Neural cell (in vitro differentiated cells): ENCODE measurements at regions not wholly inside any gene's neighbourhood (a gene's known extent, or its start where the extent isn't known, plus 50 kb on each side); places are given as distances from the start of the nearest gene placed in this dataset.

Experiments used
- H2AFZ ChIP-seq: fragments of 200-600, 300-800 bp; sonication (generic), shearing (Covaris generic); 2 replicates; pipeline ENCODE4 v1.6.0; 2014; ENCODE audit warnings: low read depth, mild to moderate bottlenecking, antibody characterized with exemption, low read length, moderate library complexity
- H3F3A ChIP-seq: fragments of 200-600 bp; shearing (Covaris generic); 2 replicates; pipeline ENCODE4 v1.6.1; 2016; ENCODE audit warnings: mild to moderate bottlenecking, moderate library complexity, mixed read lengths, antibody characterized with exemption, low read length; ENCODE audit not compliant: insufficient read depth, poor library complexity, severe bottlenecking
- H3K27ac ChIP-seq: fragments of 200-600, 300-800 bp; sonication (generic), shearing (Covaris generic); 2 replicates; pipeline ENCODE4 v1.5.1; 2014; ENCODE audit warnings: mild to moderate bottlenecking, low read length, moderate library complexity
- H3K27me3 ChIP-seq: fragments of 300-800, 200-600 bp; sonication (generic), shearing (Covaris generic); 2 replicates; pipeline ENCODE4 v1.6.0; 2014; ENCODE audit warnings: mild to moderate bottlenecking, low read depth, low read length, moderate library complexity; ENCODE audit not compliant: insufficient read depth
- H3K36me3 ChIP-seq: fragments of 300-800, 200-600 bp; sonication (generic), shearing (Covaris generic); 2 replicates; pipeline ENCODE4 v1.5.1; 2014; ENCODE audit warnings: mild to moderate bottlenecking, antibody characterized with exemption, low read length, moderate library complexity; ENCODE audit not compliant: insufficient read depth
- H3K4me2 ChIP-seq: fragments of 300-800, 200-600 bp; sonication (generic), shearing (Covaris generic); 2 replicates; pipeline ENCODE4 v1.6.0; 2014; ENCODE audit warnings: mild to moderate bottlenecking, low read length
- H3K4me3 ChIP-seq: fragments of 300-800, 200-600 bp; sonication (generic), shearing (Covaris generic); 2 replicates; pipeline ENCODE4 v1.5.1; 2014; ENCODE audit warnings: mild to moderate bottlenecking, low read length, moderate library complexity
- H3K79me2 ChIP-seq: fragments of 200-600 bp; shearing (Covaris generic); replicated peaks from 2 replicates; pipeline ENCODE4 v1.6.0; 2014; ENCODE audit warnings: mild to moderate bottlenecking, low read length, moderate library complexity; ENCODE audit not compliant: insufficient read depth
- H3K9ac ChIP-seq: fragments of 300-800, 200-600 bp; sonication (generic), shearing (Covaris generic); 2 replicates; pipeline ENCODE4 v1.6.1; 2016; ENCODE audit warnings: mild to moderate bottlenecking, low read length, mixed read lengths
- H3K9me2 ChIP-seq: fragments of 200-600 bp; shearing (Covaris generic); 2 replicates; pipeline ENCODE4 v1.6.1; 2016; ENCODE audit warnings: mild to moderate bottlenecking, low read length, mixed read lengths; ENCODE audit not compliant: insufficient read depth
- H3K9me3 ChIP-seq: fragments of 200-600, 300-800 bp; sonication (generic), shearing (Covaris generic); 2 replicates; pipeline ENCODE4 v1.6.1; 2016; ENCODE audit warnings: mild to moderate bottlenecking, mixed run types, low read length, moderate library complexity, mixed read lengths
- H4K20me1 ChIP-seq: fragments of 200-600 bp; shearing (Covaris generic); 2 replicates; pipeline ENCODE4 v1.6.1; 2016; ENCODE audit warnings: mild to moderate bottlenecking, mixed run types; ENCODE audit not compliant: insufficient read depth
- EZH2 ChIP-seq: fragments of 200-600, 300-800 bp; shearing (Covaris generic), sonication (generic); IDR thresholded peaks from 2 replicates; pipeline ENCODE4 v1.6.1; 2014; ENCODE audit warnings: antibody characterized with exemption, low read length, borderline replicate concordance, mild to moderate bottlenecking; ENCODE audit not compliant: insufficient read depth, poor library complexity, severe bottlenecking
- MXI1 ChIP-seq: fragments of 450-650 bp; conservative IDR thresholded peaks from 2 replicates; pipeline ENCODE4 v1.6.1; 2014; ENCODE audit warnings: antibody characterized with exemption, mild to moderate bottlenecking; ENCODE audit not compliant: poor library complexity, severe bottlenecking
- POLR2AphosphoS5 ChIP-seq: IDR thresholded peaks from 2 replicates; pipeline ENCODE4 v1.6.1; 2012
- RAD21 ChIP-seq: fragments of 450-650 bp; conservative IDR thresholded peaks from 2 replicates; pipeline ENCODE4 v1.6.1; 2014; ENCODE audit warnings: antibody characterized with exemption, mild to moderate bottlenecking, moderate library complexity
- SMC3 ChIP-seq: fragments of 450-650 bp; conservative IDR thresholded peaks from 2 replicates; pipeline ENCODE4 v1.6.1; 2014; ENCODE audit warnings: antibody characterized with exemption, mild to moderate bottlenecking, moderate library complexity; ENCODE audit not compliant: poor library complexity
- TAF1 ChIP-seq: IDR thresholded peaks from 2 replicates; pipeline ENCODE4 v1.6.1; 2012; ENCODE audit warnings: low read depth
- TF ChIP-seq, protein P1 (sequence below): IDR thresholded peaks from 2 replicates; pipeline ENCODE4 v1.6.1; 2012; ENCODE audit warnings: borderline replicate concordance
- TF ChIP-seq, protein P2 (sequence below): fragments of 450-650 bp; IDR thresholded peaks from 2 replicates; pipeline ENCODE4 v1.5.1; 2014; ENCODE audit warnings: antibody characterized with exemption, mild to moderate bottlenecking, moderate library complexity; ENCODE audit not compliant: poor library complexity, severe bottlenecking

DNA sequence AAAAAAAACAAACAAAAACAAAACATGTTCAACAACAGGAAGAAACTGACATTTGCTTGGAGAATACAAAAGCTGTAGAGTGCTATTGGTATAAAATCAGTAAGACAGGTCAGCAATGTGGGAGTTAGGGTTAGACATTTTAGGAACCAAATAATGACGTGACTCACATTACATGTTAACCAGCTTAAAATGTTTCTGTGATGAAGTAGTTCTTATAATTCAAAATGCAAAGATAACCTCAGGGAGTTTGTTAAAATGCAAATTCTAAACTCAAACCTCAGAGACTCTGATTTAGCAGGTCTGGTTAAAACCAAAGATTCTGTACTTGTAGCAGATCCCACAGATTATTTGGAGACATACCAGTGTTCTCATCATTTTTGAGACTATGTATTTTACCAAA, 549.4 kb upstream of the SLITRK1 start:
- H4K20me1 ChIP-seq: no peaks in the 10 kb centered on the region
- H2AFZ ChIP-seq: no peak overlapping the region
- no peak overlapping the region for H3K4me3 ChIP-seq
- no peaks in the 10 kb centered on the region for H3K36me3 ChIP-seq
- no peak overlapping the region for H3K4me2 ChIP-seq
- TF ChIP-seq EZH2 (no peak), POLR2AphosphoS5 (no peak), MXI1 (no peak), SMC3 (no peak), RAD21 (no peak), TAF1 (no peak)
- TF ChIP-seq, protein P1, sequence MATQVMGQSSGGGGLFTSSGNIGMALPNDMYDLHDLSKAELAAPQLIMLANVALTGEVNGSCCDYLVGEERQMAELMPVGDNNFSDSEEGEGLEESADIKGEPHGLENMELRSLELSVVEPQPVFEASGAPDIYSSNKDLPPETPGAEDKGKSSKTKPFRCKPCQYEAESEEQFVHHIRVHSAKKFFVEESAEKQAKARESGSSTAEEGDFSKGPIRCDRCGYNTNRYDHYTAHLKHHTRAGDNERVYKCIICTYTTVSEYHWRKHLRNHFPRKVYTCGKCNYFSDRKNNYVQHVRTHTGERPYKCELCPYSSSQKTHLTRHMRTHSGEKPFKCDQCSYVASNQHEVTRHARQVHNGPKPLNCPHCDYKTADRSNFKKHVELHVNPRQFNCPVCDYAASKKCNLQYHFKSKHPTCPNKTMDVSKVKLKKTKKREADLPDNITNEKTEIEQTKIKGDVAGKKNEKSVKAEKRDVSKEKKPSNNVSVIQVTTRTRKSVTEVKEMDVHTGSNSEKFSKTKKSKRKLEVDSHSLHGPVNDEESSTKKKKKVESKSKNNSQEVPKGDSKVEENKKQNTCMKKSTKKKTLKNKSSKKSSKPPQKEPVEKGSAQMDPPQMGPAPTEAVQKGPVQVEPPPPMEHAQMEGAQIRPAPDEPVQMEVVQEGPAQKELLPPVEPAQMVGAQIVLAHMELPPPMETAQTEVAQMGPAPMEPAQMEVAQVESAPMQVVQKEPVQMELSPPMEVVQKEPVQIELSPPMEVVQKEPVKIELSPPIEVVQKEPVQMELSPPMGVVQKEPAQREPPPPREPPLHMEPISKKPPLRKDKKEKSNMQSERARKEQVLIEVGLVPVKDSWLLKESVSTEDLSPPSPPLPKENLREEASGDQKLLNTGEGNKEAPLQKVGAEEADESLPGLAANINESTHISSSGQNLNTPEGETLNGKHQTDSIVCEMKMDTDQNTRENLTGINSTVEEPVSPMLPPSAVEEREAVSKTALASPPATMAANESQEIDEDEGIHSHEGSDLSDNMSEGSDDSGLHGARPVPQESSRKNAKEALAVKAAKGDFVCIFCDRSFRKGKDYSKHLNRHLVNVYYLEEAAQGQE: no peak
- H3K9me3 ChIP-seq: no peaks in the 10 kb centered on the region
- no peaks in the 10 kb centered on the region for H3K27me3 ChIP-seq
- no peak overlapping the region for H3K9ac ChIP-seq
- no peak overlapping the region for H3K27ac ChIP-seq
- no peaks in the 10 kb centered on the region for H3F3A ChIP-seq
- H3K9me2 ChIP-seq: no peaks in the 10 kb centered on the region
- no peaks in the 10 kb centered on the region for H3K79me2 ChIP-seq

DNA sequence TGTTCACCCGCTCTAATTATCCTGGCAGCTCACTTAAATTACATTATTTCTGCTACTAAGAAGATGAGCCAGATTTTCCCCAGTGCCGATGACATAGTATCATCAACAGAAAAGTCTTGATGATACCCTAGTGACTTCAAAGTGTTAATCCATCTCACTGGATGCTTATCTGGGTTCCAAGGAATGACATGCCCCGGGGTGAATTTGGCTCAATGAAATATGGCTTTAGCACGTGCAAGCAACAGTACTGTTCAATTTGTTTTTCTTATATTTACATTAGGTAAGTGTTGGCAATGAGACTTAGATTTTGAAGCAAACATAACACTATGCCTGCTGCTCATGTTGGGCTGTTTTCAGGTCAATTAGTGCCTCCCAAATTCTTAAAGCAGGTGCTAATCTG, 548.2 kb upstream of the SLITRK1 start:
- H3K27me3 ChIP-seq: no peaks in the 10 kb centered on the region
- no peaks in the 10 kb centered on the region for H3K9me2 ChIP-seq
- no peaks in the 10 kb centered on the region for H3F3A ChIP-seq
- no peak overlapping the region for H3K9ac ChIP-seq
- no peaks in the 10 kb centered on the region for H3K9me3 ChIP-seq
- H2AFZ ChIP-seq: no peak overlapping the region
- H3K27ac ChIP-seq: no peak overlapping the region
- no peaks in the 10 kb centered on the region for H3K36me3 ChIP-seq
- no peaks in the 10 kb centered on the region for H3K79me2 ChIP-seq
- H4K20me1 ChIP-seq: no peaks in the 10 kb centered on the region
- TF ChIP-seq, protein P2, sequence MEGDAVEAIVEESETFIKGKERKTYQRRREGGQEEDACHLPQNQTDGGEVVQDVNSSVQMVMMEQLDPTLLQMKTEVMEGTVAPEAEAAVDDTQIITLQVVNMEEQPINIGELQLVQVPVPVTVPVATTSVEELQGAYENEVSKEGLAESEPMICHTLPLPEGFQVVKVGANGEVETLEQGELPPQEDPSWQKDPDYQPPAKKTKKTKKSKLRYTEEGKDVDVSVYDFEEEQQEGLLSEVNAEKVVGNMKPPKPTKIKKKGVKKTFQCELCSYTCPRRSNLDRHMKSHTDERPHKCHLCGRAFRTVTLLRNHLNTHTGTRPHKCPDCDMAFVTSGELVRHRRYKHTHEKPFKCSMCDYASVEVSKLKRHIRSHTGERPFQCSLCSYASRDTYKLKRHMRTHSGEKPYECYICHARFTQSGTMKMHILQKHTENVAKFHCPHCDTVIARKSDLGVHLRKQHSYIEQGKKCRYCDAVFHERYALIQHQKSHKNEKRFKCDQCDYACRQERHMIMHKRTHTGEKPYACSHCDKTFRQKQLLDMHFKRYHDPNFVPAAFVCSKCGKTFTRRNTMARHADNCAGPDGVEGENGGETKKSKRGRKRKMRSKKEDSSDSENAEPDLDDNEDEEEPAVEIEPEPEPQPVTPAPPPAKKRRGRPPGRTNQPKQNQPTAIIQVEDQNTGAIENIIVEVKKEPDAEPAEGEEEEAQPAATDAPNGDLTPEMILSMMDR: no peak
- TF ChIP-seq EZH2: no peak
- TF ChIP-seq, protein P1: no peak
- TF ChIP-seq MXI1: no peak
- no peak overlapping the region for H3K4me3 ChIP-seq
- no peak overlapping the region for H3K4me2 ChIP-seq
